ENCODE measurements at regions not wholly inside any gene's neighbourhood (a gene's known extent, or its start where the extent isn't known, plus 50 kb on each side); places are given as distances from the start of the nearest gene placed in this dataset.

GRCh38 chr3:94873751-94874150 lies 810.9 kb downstream of the NSUN3 start:
- Mint-ChIP-seq H3K4me3 (no peak overlapping the region), H3K27me3 (no peaks in the 10 kb centered on the region), H3K4me1 (no peaks in the 10 kb centered on the region), H3K9me3 (ENCODE audit: insufficient read depth) (peaks cover 2% of the 10 kb centered on the region), H3K27ac (no peak overlapping the region)
- no peak overlapping the region for H3K9ac ChIP-seq (ENCODE audit: low read length)
- TF ChIP-seq EZH2 (IDR thresholded peaks at IDR 0.05; ENCODE audit: borderline replicate concordance, insufficient read depth, low read depth, low read length, poor library complexity, severe bottlenecking) (no peak), CTCF (IDR thresholded peaks at IDR 0.05) (no peak)
- no peak overlapping the region for H3K4me3 ChIP-seq (ENCODE audit: control extremely low read depth in 1 of 5, extremely low read depth in 1 of 5, insufficient read depth in 1 of 5, low read depth in 2 of 5, low read length in 4 of 5)
- no peaks in the 10 kb centered on the region for H4K20me1 ChIP-seq (ENCODE audit: control insufficient read depth, insufficient read depth, low read length, poor library complexity, severe bottlenecking)
- H3K79me2 ChIP-seq (ENCODE audit: control insufficient read depth, insufficient read depth, low read length), result no peaks in the 10 kb centered on the region
- no peak for ATAC-seq (ENCODE audit: low read depth)
- peaks cover 0 to 17% (median 0%) of the 10 kb centered on the region in 3 donors for H3K9me3 ChIP-seq (ENCODE audit: control extremely low read depth in 1 of 3, control insufficient read depth in 2 of 3, insufficient read depth in 1 of 3, low read length in 2 of 3)
- intact Hi-C loops (cut with micrococcal nuclease), result no loop called here
- POLR2A ChIA-PET, result no interaction called here
- no peaks in the 10 kb centered on the region for H3K36me3 ChIP-seq (replicated peaks in 1 of 2; ENCODE audit: control extremely low read depth in 1 of 2, control insufficient read depth in 1 of 2, extremely low read depth in 1 of 2, insufficient read depth in 2 of 2, low read length in 1 of 2)
- no peak overlapping the region for H3K4me2 ChIP-seq (replicated peaks; ENCODE audit: low read depth, low read length, poor library complexity, severe bottlenecking)
- H3K27ac ChIP-seq (ENCODE audit: low read length in 2 of 2), result no peak overlapping the region
- WGBS (ENCODE audit: insufficient coverage), result 92% methylated on average over 9 of the region's 10 CpGs
- DNase-seq, result no peak
- H3K4me1 ChIP-seq (ENCODE audit: control insufficient read depth in 2 of 2, insufficient read depth in 2 of 2, low read length in 2 of 2), result no peaks in the 10 kb centered on the region
- H2AFZ ChIP-seq (ENCODE audit: insufficient read depth, low read depth, low read length, poor library complexity, severe bottlenecking), result no peak overlapping the region
- no peaks in the 10 kb centered on the region for H3K27me3 ChIP-seq (replicated peaks in 1 of 4; ENCODE audit: control extremely low read depth in 1 of 4, control insufficient read depth in 3 of 4, insufficient read depth in 4 of 4, low read length in 3 of 4)
- CTCF ChIA-PET, result no interaction called here

- Histone ChIP-seq H3K27ac (ENCODE audit: low read length in 2 of 2) (no peak overlapping the region), H3K4me2 (replicated peaks; ENCODE audit: low read depth, low read length, poor library complexity, severe bottlenecking) (no peak overlapping the region), H3K79me2 (ENCODE audit: control insufficient read depth, insufficient read depth, low read length) (no peaks in the 10 kb centered on the region), H3K4me3 (ENCODE audit: control extremely low read depth in 1 of 5, extremely low read depth in 1 of 5, insufficient read depth in 1 of 5, low read depth in 2 of 5, low read length in 4 of 5) (no peak overlapping the region), H3K9me3 (ENCODE audit: control extremely low read depth in 1 of 3, control insufficient read depth in 2 of 3, insufficient read depth in 1 of 3, low read length in 2 of 3) (peaks cover 0 to 17% (median 0%) of the 10 kb centered on the region in 3 donors), H3K4me1 (ENCODE audit: control insufficient read depth in 2 of 2, insufficient read depth in 2 of 2, low read length in 2 of 2) (no peaks in the 10 kb centered on the region), H2AFZ (ENCODE audit: insufficient read depth, low read depth, low read length, poor library complexity, severe bottlenecking) (no peak overlapping the region), H3K9ac (ENCODE audit: low read length) (no peak overlapping the region), H4K20me1 (ENCODE audit: control insufficient read depth, insufficient read depth, low read length, poor library complexity, severe bottlenecking) (no peaks in the 10 kb centered on the region), H3K36me3 (replicated peaks in 1 of 2; ENCODE audit: control extremely low read depth in 1 of 2, control insufficient read depth in 1 of 2, extremely low read depth in 1 of 2, insufficient read depth in 2 of 2, low read length in 1 of 2) (no peaks in the 10 kb centered on the region), H3K27me3 (replicated peaks in 1 of 4; ENCODE audit: control extremely low read depth in 1 of 4, control insufficient read depth in 3 of 4, insufficient read depth in 4 of 4, low read length in 3 of 4) (no peaks in the 10 kb centered on the region)
- DNase-seq (no peak), ATAC-seq (ENCODE audit: low read depth) (no peak)
- intact Hi-C loops (cut with micrococcal nuclease), result no loop called here
- H3K9me3 Mint-ChIP-seq (ENCODE audit: insufficient read depth), result peaks cover 2% of the 10 kb centered on the region
- WGBS (ENCODE audit: insufficient coverage), result 70% methylated on average over 1 of the region's 1 CpG
- H3K4me1 Mint-ChIP-seq, result no peaks in the 10 kb centered on the region
- TF ChIP-seq CTCF (IDR thresholded peaks at IDR 0.05) (no peak), EZH2 (IDR thresholded peaks at IDR 0.05; ENCODE audit: borderline replicate concordance, insufficient read depth, low read depth, low read length, poor library complexity, severe bottlenecking) (no peak)
- POLR2A ChIA-PET, result no interaction called here
- CTCF ChIA-PET, result no interaction called here
- H3K27ac Mint-ChIP-seq, result no peak overlapping the region
- no peaks in the 10 kb centered on the region for H3K27me3 Mint-ChIP-seq
- H3K4me3 Mint-ChIP-seq, result no peak overlapping the region
Observed at GRCh38 chr3:94875149-94875548, 812.3 kb downstream of the NSUN3 start.

Measured in B cell (primary cell).